ENCODE measurements at regions not wholly inside any gene's neighbourhood (a gene's known extent, or its start where the extent isn't known, plus 50 kb on each side); places are given as distances from the start of the nearest gene placed in this dataset.

DNA sequence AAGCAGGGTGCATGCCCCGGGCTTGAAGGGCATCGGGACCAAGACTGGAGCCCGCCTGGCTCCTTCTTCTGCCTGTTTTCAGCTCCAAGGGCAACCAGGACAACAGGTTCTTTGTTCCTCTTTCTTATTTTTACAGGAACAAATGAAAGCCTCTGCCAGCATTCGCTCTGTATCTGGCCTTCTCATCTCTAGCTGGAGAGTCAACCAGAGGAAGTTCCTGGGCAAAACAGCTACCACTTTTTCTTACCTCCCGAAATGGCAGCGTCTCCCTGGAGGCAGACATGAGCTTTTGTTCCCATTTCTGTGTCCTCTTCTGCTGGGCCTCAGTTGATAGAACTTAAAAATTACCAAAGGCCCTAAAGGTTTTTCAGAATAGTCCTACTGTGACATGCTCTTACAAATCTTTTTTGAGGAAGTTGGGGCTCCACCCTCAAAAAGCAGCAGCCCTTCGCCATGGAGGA is 74.1 kb upstream of the NAA20 start:
- ChIA-PET CTCF (no interaction called here), POLR2A (no interaction called here)

DNA sequence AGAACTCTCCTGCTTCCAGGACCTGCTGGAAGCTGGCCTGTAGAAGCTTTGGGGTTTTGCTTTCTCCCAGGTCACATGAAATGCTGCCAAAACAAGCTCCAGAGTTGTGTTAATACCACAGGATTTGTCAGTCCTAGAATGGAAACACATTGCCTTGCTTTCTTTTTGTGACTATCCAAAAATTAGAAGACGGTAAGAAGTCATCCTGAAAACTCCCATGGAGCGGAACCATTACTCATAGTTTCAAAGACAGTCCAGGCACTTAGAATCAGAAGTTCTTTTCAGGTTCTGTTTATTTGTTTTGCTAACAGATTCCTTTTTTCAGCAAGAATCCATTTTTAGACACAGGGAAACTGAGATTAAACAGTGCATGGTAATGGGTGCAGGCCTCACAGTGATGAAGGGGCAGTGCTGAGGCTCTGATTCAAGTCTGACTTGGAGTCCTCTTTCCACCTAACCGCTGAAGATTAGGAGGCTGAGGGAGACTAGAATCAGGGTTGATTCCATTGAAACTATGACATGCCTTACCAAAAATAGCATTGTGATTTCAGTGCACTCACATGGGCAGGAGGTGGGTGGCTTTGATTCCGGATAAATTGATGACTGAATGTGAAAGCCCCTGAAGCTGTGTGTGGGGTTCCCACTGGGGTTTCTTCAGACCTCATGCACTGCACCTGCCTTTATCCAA is 72.2 kb upstream of the NAA20 start:
- ChIA-PET CTCF (no interaction called here), POLR2A (interaction anchor here (0.5 kb wide), 1 partner anchor 82 kb away, joined by 4 read pairs; no protein-coding TSS in a partner anchor)

DNA sequence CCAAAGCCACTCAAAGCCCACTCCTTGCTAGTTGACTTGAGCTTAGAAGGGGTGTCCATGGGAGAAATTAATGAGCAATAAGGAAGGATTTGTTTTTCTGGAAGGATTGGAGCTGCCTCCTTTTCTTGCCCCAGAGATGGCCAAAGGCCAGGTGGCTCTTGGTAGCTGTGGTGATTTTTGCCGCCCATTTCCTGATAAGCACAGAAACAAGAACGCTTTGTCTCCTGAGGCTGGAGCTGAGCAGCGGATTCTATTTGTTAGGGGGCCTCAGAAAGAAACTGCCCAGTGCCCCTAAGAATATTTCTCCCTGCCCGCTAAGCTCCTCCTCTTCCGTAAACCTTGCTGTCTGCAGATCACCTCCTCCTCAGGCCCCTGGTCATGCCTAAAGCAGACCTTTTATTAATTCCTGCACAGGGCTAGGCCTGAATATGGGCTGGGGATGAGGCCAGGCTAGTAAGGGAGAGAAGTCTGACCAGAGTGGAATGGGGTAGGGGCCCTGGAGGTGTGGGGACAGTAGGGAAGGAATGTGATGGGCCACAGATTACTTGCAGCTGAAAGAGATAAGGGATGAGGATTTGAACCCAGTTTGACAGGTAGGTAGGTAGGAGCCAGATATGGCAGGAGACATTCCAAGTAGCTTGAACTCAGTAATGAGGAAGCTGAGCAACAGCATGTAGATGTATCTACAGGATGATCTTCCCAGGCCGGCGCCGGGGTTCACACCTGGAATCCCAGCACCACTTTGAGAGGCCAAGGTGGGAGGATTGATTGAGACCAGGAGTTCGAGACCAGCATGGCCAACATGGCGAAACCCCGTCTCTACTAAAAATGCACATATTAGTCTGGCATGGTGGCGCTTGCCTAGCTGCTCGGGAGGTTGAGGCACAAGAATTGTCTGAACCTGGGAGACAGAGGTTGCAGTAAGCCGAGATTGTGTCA is 71.2 kb upstream of the NAA20 start:
- POLR2A ChIA-PET: interaction anchor here (0.5 to 0.7 kb wide), 2 partner anchors 81 to 209 kb away, joined by 4 to 7 read pairs; no protein-coding TSS in a partner anchor
- CTCF ChIA-PET: interaction anchor here (0.7 kb wide), 1 partner anchor 48 kb away, joined by 4 read pairs; no protein-coding TSS in a partner anchor

DNA sequence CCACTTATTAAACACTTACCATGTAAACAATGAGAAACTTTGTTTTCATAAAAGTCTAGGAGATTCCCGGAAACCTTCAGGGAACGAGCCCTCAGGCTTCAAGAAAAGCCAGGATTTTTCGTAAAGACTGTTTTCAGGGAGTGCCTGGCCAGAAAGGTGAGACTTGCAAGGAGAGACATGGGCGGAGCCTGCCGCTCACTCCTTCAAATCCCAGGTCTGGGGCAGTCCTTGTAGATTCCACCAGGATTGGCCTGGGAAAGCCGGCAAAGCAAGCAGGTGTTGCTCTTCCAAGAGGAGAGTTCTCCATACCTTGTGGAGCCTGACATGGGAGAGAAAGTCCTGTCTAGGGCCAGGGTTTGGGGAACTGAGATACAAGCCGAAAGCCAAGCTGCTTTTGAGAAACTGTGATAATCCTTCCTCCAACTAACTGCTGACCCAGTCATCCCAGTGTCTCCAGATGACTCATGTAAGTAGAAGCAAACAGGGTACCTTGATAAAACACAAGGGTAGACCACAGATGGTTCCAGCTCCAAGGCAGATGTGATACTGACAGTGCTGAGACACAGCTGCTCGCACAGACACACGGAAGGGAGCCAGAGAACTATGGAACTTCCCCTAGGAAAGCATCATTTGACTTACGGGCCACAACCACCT is 69.4 kb upstream of the NAA20 start:
- ChIA-PET CTCF (no interaction called here), POLR2A (interaction anchor here (0.7 kb wide), 1 partner anchor 1783 kb away, joined by 6 read pairs; no protein-coding TSS in a partner anchor)

DNA sequence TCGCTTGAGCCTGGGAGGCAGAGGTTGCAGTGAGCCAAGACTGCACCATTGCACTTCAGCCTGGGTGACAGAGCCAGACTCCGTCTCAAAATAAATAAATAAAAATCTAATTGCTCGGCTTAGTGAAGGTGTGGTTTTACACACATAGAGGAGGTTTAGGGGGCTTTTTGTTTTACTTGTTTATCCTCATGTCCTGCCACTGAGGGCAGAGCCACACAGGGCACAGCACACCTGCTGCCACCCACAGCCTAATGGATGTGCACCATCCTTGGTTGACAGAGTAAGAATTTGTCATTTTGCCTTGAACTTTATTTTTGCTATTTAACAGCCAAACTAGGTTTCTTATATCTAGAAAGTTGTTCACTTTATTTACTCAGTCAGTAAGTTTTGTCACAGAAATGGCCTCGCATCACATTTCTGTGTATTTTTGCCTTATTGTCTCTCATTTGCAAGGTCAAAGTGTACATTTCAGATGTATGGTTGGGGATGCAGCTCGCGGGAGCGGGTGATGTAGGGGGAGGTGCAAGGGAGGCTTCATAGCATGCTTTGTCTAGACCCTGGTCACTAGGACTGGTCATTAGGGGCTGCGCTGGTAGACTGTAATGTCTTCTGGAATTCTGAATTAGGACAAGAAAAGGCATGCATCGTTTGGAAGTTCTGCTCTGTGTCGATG is 67.8 kb upstream of the NAA20 start:
- ChIA-PET CTCF (interaction anchor here (1.0 kb wide), 1 partner anchor 102 kb away, joined by 3 read pairs; no protein-coding TSS in a partner anchor), POLR2A (no interaction called here)

DNA sequence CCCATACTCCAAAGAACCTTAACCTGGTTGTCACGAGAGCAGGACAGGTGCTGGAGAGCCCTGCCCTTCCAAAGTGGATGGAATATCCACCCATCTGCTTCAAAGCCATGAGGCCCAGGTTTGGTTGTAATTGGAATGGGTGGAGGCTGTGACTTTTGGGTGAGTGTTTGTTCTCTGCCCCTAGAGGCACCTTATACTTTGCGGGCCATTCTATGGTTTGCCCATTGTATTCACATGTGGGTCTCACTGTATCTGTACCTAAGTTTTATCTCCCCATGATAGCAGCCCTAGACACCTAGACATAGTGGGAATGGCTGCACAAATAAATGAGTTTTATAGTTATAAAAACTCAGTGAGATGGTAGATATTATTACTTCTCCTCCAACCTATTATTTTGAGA is 67.1 kb upstream of the NAA20 start:
- ChIA-PET POLR2A (no interaction called here), CTCF (interaction anchor here (1.0 kb wide), 1 partner anchor 103 kb away, joined by 3 read pairs; no protein-coding TSS in a partner anchor)

DNA sequence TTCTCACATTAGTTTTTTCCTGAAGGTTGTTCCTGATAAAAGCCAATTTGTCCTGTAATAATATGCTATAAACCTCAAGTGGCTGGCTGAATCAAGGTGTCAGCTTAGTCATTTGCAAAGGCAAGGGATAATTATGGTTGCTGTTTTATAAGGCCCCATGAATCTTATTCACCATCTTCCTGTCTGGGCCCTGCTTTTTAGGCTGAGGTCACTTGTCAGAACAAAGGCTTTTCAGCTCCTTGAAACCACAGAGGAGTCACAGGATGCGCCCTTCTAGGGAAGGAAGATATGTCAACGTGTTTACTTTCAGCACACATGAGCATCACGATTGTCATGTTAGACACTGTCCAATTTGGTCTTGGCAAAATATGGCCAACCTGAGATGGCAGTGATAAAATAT is 64.8 kb upstream of the NAA20 start:
- ChIA-PET CTCF (no interaction called here), POLR2A (no interaction called here)

DNA sequence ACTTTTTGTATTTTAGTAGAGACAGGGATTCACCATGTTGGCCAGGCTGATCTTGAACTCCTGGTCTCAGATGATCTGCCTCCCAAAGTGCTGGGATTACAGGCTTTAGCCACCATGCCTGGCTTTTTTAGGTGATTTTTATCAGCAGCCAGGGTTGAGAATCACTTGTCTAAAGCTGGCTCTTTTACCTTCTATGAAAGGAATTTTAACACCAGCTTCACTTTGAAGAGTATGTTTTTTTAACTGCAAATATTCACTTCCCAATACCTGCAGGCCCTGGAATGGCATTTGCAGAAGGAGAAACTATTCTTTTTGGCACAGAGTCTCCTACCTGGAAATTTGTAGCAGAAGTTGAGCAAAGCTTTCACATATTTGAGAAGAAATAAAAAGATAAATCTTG is 63.6 kb upstream of the NAA20 start:
- ChIA-PET CTCF (no interaction called here), POLR2A (no interaction called here)

DNA sequence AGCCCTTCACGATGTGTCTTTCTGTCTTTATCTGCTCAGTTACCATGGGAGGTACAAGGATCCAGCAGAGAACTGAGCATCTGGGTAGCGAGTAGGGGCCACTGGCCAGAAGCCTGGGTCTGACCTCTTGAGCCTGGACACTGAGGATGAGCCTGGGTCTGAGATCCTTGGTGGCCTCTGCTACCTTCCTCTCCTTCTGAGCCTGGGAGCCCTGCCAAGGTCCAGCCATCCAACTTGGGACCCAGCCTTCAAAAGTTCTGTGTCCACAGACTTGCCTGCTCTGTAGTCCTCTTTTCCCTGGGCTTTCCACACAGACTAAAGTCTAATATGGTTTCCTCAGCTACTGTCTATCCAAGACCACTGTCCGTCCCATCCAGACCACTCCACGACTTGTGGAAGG is 60.2 kb upstream of the NAA20 start:
- ChIA-PET POLR2A (no interaction called here), CTCF (no interaction called here)

DNA sequence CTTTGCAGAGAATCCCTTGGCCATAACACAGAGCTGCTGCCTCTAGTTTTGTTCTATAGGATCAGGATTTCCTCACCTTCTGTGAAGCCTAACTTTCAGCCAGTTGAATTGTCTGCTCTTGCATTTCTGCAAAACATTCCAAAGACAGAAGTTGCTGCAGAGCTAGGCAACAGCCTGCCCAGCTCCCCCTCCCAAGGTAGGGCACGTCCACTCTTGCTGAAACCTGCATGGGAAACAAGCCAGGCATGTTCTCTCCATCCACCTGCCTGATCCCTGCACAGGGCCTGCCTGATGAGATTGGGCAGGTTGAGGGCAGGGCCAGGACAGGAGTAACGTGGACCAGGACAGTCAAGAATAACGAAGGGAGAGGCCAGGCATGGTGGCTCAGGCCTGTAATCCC is 58.9 kb upstream of the NAA20 start:
- ChIA-PET CTCF (no interaction called here), POLR2A (no interaction called here)

DNA sequence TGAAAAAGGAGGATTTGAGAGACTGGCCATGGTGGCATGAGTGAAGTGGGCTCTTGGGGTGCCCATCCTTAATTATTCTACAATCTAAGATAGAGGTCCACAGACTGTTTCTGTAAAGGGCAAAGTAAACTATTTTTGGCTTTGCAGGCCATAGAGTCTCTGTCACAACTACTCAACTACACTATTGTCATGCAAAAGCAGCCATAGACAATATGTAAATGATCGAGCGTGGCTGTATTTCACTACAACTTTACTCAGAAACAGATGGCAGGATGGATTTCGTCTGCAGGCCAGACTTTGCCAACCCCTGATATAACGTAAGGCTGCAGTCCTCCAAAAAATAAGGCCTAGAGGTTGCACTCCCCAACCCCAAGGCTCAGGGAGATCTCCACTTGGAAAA is 58.2 kb upstream of the NAA20 start:
- POLR2A ChIA-PET: no interaction called here
- CTCF ChIA-PET: no interaction called here

DNA sequence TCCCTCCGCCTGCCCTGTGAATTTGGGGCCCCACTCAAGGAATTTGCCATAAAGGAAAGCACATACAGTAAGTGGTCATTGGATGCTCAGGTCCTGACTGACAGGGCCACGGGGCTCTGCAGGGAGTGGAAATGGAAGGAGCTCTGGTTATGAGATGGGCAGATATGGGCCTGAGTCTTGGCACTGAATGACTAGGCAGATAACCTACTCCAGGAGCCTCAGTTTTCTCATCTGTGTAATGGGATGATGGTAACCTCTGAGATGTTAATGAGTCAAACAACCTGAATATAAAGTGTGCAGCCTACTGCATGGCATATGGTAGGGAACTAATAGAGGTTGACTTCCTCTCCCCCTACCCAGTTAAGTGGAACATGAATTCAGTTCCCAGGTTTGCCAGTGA is 56.4 kb upstream of the NAA20 start:
- CTCF ChIA-PET: no interaction called here
- POLR2A ChIA-PET: no interaction called here

DNA sequence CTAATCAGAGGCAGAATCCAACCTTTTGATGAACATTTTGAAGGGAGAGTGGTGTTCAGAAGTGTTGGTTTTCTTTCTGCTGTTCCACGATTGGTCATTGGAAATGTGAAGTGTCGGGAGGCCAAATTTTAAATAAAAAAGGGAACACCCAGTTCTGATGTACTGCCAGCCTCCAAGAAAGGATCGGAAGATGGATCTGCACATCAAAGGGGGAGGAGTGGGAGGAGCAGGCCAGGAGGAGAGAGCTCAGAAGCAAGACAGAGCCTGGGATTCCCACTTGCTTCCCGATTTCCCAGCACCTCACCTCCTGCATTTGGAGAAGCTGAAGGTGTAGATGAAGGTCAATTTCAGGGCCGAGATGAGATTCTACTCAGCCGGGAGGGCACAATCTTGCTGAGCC is 55.9 kb upstream of the NAA20 start:
- CTCF ChIA-PET: no interaction called here
- POLR2A ChIA-PET: no interaction called here

DNA sequence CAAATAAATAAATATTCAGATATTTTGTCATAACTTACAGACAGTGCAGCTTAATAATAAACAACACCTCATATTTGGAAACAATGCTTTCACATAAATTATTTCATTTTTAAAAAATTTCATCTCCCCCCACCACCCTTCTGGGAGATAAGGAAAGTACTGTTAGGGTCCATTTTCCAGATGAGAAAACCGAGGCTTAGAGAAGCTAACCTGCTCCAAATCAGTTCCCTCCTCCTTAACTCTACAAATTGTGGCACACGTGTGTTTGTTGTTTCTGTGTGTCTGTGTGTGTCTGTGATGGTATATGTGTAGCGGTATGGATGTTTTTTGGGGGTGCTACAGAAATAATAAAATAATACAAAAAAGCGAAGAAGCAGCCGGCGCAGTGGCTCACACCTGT is 54.2 kb upstream of the NAA20 start:
- CTCF ChIA-PET: no interaction called here
- POLR2A ChIA-PET: no interaction called here

DNA sequence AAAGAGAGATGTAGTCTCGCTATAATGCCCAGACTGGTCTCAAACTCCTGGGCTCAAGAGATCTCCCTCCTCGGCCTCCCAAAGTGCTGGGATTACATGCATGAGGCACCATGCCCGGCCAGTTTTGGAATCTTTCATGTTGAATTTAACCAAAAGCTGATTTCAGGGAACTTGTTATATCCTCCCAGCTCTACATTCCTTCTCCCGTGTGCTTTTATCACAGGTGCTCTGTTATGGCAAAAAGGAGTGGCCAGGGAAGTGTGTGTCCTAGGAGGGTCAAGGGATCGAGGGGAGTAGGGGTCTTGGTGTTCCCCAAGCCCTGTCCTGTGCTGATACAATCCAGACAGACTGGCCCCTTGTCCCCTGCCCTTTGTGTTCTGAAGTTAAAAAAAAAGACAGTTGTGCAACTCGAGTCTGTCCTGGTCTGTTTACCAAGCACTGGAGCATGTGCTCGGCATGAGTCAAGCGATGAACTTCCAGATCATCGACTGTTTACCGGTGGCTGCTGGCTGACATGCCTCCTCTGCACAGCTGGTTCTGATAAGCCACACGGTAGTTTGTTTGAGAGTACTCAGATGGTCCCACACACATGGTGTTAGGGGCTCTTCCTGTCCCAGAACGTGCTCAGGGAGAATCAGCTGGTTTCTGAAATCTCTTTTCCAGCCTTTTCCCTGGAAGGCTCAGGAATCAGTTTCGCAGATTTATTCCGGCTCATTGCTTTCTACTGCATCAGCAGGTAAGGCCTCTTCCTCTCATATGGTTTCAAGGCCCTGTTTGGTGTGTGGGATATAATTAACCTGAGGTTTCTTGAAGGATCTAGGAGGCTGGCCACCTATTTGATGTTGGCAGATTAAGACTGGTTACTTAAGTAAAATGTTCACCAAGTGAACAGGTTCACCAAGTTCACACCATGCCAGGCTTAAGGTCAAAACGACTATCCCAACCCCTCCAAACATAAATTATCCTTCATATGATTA is 52.6 kb upstream of the NAA20 start:
- POLR2A ChIA-PET: no interaction called here
- CTCF ChIA-PET: interaction anchor here (0.5 kb wide), 1 partner anchor 62 kb away, joined by 3 read pairs; no protein-coding TSS in a partner anchor

DNA sequence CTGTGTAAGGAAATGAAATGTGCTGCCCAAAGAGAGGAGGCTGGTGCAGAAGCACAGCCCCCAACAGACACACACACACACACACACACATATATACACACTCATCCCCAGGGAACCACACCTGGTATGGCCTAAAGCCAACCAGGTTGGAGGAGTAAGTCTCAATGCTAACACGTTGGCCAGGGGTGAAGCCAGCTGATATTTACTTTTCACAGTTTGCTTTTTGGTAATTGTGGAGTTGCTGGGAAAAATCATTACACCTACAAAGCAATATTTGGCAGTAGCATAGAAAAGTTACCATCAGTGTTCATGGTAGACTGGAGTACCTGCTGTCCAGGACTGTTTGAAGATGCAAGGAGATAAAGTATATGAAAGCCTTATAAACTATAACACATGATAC is 50.3 kb upstream of the NAA20 start:
- ChIA-PET POLR2A (no interaction called here), CTCF (no interaction called here)
